ENCODE measurements at regions not wholly inside any gene's neighbourhood (a gene's known extent, or its start where the extent isn't known, plus 50 kb on each side); places are given as distances from the start of the nearest gene placed in this dataset.

GRCh38 chr6:56718236-56718635 lies 75.5 kb upstream of the DST start:
- TF ChIP-seq HBP1 (CRISPR knock-in tag; IDR thresholded peaks at IDR 0.05; ENCODE audit: low read depth): no peak
- no peak for TF ChIP-seq CTCF (CRISPR knock-in tag; IDR thresholded peaks at IDR 0.05)
- no peak for TF ChIP-seq ZNF670 (CRISPR knock-in tag; IDR thresholded peaks at IDR 0.05; ENCODE audit: borderline replicate concordance)
- no peak for TF ChIP-seq MYNN (CRISPR knock-in tag; IDR thresholded peaks at IDR 0.05; ENCODE audit: low read depth)
- TF ChIP-seq TAF1 (CRISPR knock-in tag; IDR thresholded peaks at IDR 0.05): no peak
- TF ChIP-seq MXD4 (CRISPR knock-in tag; IDR thresholded peaks at IDR 0.05): no peak
- no peak for TF ChIP-seq ZNF607 (CRISPR knock-in tag; IDR thresholded peaks at IDR 0.05; ENCODE audit: borderline replicate concordance)

All from HepG2 (cell line).